ENCODE measurements at regions not wholly inside any gene's neighbourhood (a gene's known extent, or its start where the extent isn't known, plus 50 kb on each side); places are given as distances from the start of the nearest gene placed in this dataset.

GRCh38 chr4:181176306-181176705 is 1066.9 kb upstream of the TENM3 start:
- no peak overlapping the region for H3K4me3 ChIP-seq (ENCODE audit: low read depth, low read length)
- DNase-seq (ENCODE audit: low read depth) = no peak
- no peak for TF ChIP-seq CTCF (IDR thresholded peaks at IDR 0.05; ENCODE audit: insufficient read depth, low read length)

GRCh38 chr4:181181331-181181730 is 1061.9 kb upstream of the TENM3 start:
- TF ChIP-seq CTCF (IDR thresholded peaks at IDR 0.05; ENCODE audit: insufficient read depth, low read length) = no peak
- H3K4me3 ChIP-seq (ENCODE audit: low read depth, low read length) = no peak overlapping the region
- no peak for DNase-seq (ENCODE audit: low read depth)

- no peak for DNase-seq (ENCODE audit: low read depth)
- TF ChIP-seq CTCF (IDR thresholded peaks at IDR 0.05; ENCODE audit: insufficient read depth, low read length) = no peak
- no peak overlapping the region for H3K4me3 ChIP-seq (ENCODE audit: low read depth, low read length)
Measured at GRCh38 chr4:181189751-181190150, 1053.5 kb upstream of the TENM3 start.

- TF ChIP-seq CTCF (IDR thresholded peaks at IDR 0.05; ENCODE audit: insufficient read depth, low read length) = no peak
- DNase-seq (ENCODE audit: low read depth) = no peak
- no peak overlapping the region for H3K4me3 ChIP-seq (ENCODE audit: low read depth, low read length)
Measured at GRCh38 chr4:181193131-181193930, 1049.9 kb upstream of the TENM3 start.

GRCh38 chr4:181194096-181194495 is 1049.1 kb upstream of the TENM3 start:
- TF ChIP-seq CTCF (IDR thresholded peaks at IDR 0.05; ENCODE audit: insufficient read depth, low read length) = no peak
- peak; percentile 2 for DNase-seq (ENCODE audit: low read depth)
- no peak overlapping the region for H3K4me3 ChIP-seq (ENCODE audit: low read depth, low read length)

GRCh38 chr4:181200076-181200475 is 1043.1 kb upstream of the TENM3 start:
- TF ChIP-seq CTCF (IDR thresholded peaks at IDR 0.05; ENCODE audit: insufficient read depth, low read length) = no peak
- no peak overlapping the region for H3K4me3 ChIP-seq (ENCODE audit: low read depth, low read length)
- no peak for DNase-seq (ENCODE audit: low read depth)

- no peak for TF ChIP-seq CTCF (IDR thresholded peaks at IDR 0.05; ENCODE audit: insufficient read depth, low read length)
- no peak overlapping the region for H3K4me3 ChIP-seq (ENCODE audit: low read depth, low read length)
- DNase-seq (ENCODE audit: low read depth) = no peak
Measured at GRCh38 chr4:181202240-181202639, 1041.0 kb upstream of the TENM3 start.
